Middle frontal gyrus (tissue), 1 donor: ENCODE measurements at regions not wholly inside any gene's neighbourhood (a gene's known extent, or its start where the extent isn't known, plus 50 kb on each side); places are given as distances from the start of the nearest gene placed in this dataset.

Experiments used
- DNase-seq: peaks from one replicate; pipeline ENCODE4 v3.0.0-alpha.2; 2015; ENCODE audit warnings: low spot score; ENCODE audit errors: extremely low spot score

GRCh38 chr10:123404357-123404756 is 250.2 kb downstream of the BUB3 start:
- no peak for DNase-seq

- DNase-seq, result no peak
Measured at GRCh38 chr10:123408660-123409059, 254.5 kb downstream of the BUB3 start.

- no peak for DNase-seq
Measured at GRCh38 chr10:123409426-123409825, 255.2 kb downstream of the BUB3 start.

GRCh38 chr10:123409884-123410283 is 255.7 kb downstream of the BUB3 start:
- no peak for DNase-seq

- DNase-seq, result no peak
Measured at GRCh38 chr10:123413353-123413752, 252.8 kb upstream of the GPR26 start.

- DNase-seq, result no peak
Measured at GRCh38 chr10:123415523-123415922, 250.6 kb upstream of the GPR26 start.

GRCh38 chr10:123417414-123417813 is 248.7 kb upstream of the GPR26 start:
- DNase-seq, result no peak

GRCh38 chr10:123421461-123421860 is 244.7 kb upstream of the GPR26 start:
- no peak for DNase-seq

- no peak for DNase-seq
Measured at GRCh38 chr10:123422261-123422660, 243.9 kb upstream of the GPR26 start.

- DNase-seq, result no peak
Measured at GRCh38 chr10:123424537-123424936, 241.6 kb upstream of the GPR26 start.

- no peak for DNase-seq
Measured at GRCh38 chr10:123425680-123426079, 240.5 kb upstream of the GPR26 start.

- no peak for DNase-seq
Measured at GRCh38 chr10:123427165-123427786, 238.9 kb upstream of the GPR26 start.

- DNase-seq, result no peak
Measured at GRCh38 chr10:123428391-123428790, 237.8 kb upstream of the GPR26 start.

- DNase-seq, result no peak
Measured at GRCh38 chr10:123429706-123430221, 236.4 kb upstream of the GPR26 start.

GRCh38 chr10:123433539-123433938 is 232.6 kb upstream of the GPR26 start:
- no peak for DNase-seq

- DNase-seq, result no peak
Measured at GRCh38 chr10:123434435-123435039, 231.6 kb upstream of the GPR26 start.

GRCh38 chr10:123442901-123443300 is 223.3 kb upstream of the GPR26 start:
- no peak for DNase-seq

GRCh38 chr10:123443924-123444323 is 222.2 kb upstream of the GPR26 start:
- no peak for DNase-seq

GRCh38 chr10:123445261-123445775 is 220.8 kb upstream of the GPR26 start:
- no peak for DNase-seq

- no peak for DNase-seq
Measured at GRCh38 chr10:123446449-123447156, 219.6 kb upstream of the GPR26 start.

- DNase-seq, result no peak
Measured at GRCh38 chr10:123449234-123449962, 216.8 kb upstream of the GPR26 start.
